DMS 273 (cell line): ENCODE measurements at regions not wholly inside any gene's neighbourhood (a gene's known extent, or its start where the extent isn't known, plus 50 kb on each side); places are given as distances from the start of the nearest gene placed in this dataset.

Source experiments
- DNase-seq: peaks from one replicate; lab custom pipeline; 2025; ENCODE audit not compliant: unreplicated experiment; lab: John Stamatoyannopoulos, UW

- DNase-seq = no peak
Observed at GRCh38 chr2:62284471-62284870, 88.6 kb downstream of the B3GNT2 start.

GRCh38 chr2:62283147-62283546, 87.2 kb downstream of the B3GNT2 start:
- DNase-seq = no peak

- no peak for DNase-seq
Observed at GRCh38 chr2:62281663-62282062, 85.7 kb downstream of the B3GNT2 start.

- DNase-seq = no peak
Observed at GRCh38 chr2:62277688-62278087, 81.8 kb downstream of the B3GNT2 start.
